RWPE2 (cell line): ENCODE measurements at regions not wholly inside any gene's neighbourhood (a gene's known extent, or its start where the extent isn't known, plus 50 kb on each side); places are given as distances from the start of the nearest gene placed in this dataset.
A peak's percentile ranks its signal among the peaks of the same experiment; 100 is the strongest.

ENCODE experiments used
- ATAC-seq: fragments of 200-7000 bp; cut with Tn5 transposase; 3 replicates; pipeline ENCODE4 v1.9.1; 2021; ENCODE audit warnings: low read depth
- DNase-seq: peaks from one replicate; pipeline ENCODE4 v3.0.0-alpha.2; 2020; ENCODE audit warnings: low spot score
- H3K27ac ChIP-seq: fragments of 450-650 bp; 2 replicates; pipeline ENCODE4 v1.5.1; 2017; ENCODE audit warnings: mild to moderate bottlenecking; ENCODE audit not compliant: poor library complexity, severe bottlenecking
- H3K27me3 ChIP-seq: fragments of 250-450 bp; sonication (Bioruptor Pico); 2 replicates; pipeline ENCODE4 v1.5.1; 2021; ENCODE audit warnings: mild to moderate bottlenecking, moderate library complexity; ENCODE audit not compliant: insufficient read depth, poor library complexity, severe bottlenecking
- H3K36me3 ChIP-seq: fragments of 250-450 bp; sonication (Bioruptor Pico); 2 replicates; pipeline ENCODE4 v1.5.1; 2020; ENCODE audit warnings: low read depth, mild to moderate bottlenecking, moderate library complexity
- H3K4me1 ChIP-seq: fragments of 250-450 bp; sonication (Bioruptor Pico); 2 replicates; pipeline ENCODE4 v1.5.1; 2021; ENCODE audit warnings: mild to moderate bottlenecking, moderate library complexity; ENCODE audit not compliant: insufficient read depth, poor library complexity, severe bottlenecking
- H3K4me3 ChIP-seq: fragments of 250-450 bp; sonication (Bioruptor Pico); 2 replicates; pipeline ENCODE4 v1.5.1; 2021; ENCODE audit warnings: mild to moderate bottlenecking, moderate library complexity; ENCODE audit not compliant: severe bottlenecking
- H3K9me3 ChIP-seq: fragments of 250-450 bp; sonication (Bioruptor Pico); 2 replicates; pipeline ENCODE4 v1.5.1; 2021; ENCODE audit warnings: mild to moderate bottlenecking, moderate library complexity; ENCODE audit not compliant: severe bottlenecking
- CTCF ChIP-seq: fragments of 450-650 bp; IDR thresholded peaks from one replicate; pipeline ENCODE4 v1.5.1; 2017; ENCODE audit warnings: mild to moderate bottlenecking, moderate library complexity; ENCODE audit not compliant: poor library complexity, severe bottlenecking

- Histone ChIP-seq H3K27ac (no peak overlapping the region), H3K4me3 (no peak overlapping the region), H3K9me3 (no peaks in the 10 kb centered on the region), H3K4me1 (no peaks in the 10 kb centered on the region), H3K27me3 (no peaks in the 10 kb centered on the region), H3K36me3 (no peaks in the 10 kb centered on the region)
- DNase-seq = no peak
- no peak for TF ChIP-seq CTCF
- ATAC-seq = no peak
Observed at GRCh38 chr20:7765221-7765620, 175.0 kb downstream of the HAO1 start.

GRCh38 chr20:7770046-7770445 is 170.2 kb downstream of the HAO1 start:
- Histone ChIP-seq H3K36me3 (no peaks in the 10 kb centered on the region), H3K27ac (no peak overlapping the region), H3K27me3 (no peaks in the 10 kb centered on the region), H3K4me1 (peaks cover 17% of the 10 kb centered on the region), H3K4me3 (no peak overlapping the region), H3K9me3 (no peaks in the 10 kb centered on the region)
- DNase-seq = no peak
- no peak for TF ChIP-seq CTCF
- no peak for ATAC-seq

GRCh38 chr20:7770578-7770977 is 169.7 kb downstream of the HAO1 start:
- DNase-seq (no peak), ATAC-seq (no peak)
- Histone ChIP-seq H3K36me3 (no peaks in the 10 kb centered on the region), H3K9me3 (no peaks in the 10 kb centered on the region), H3K27ac (peak overlapping the region; percentile 13), H3K4me1 (peaks cover 17% of the 10 kb centered on the region), H3K27me3 (no peaks in the 10 kb centered on the region), H3K4me3 (no peak overlapping the region)
- no peak for TF ChIP-seq CTCF

GRCh38 chr20:7772371-7772770 is 167.9 kb downstream of the HAO1 start:
- Histone ChIP-seq H3K27ac (peak overlapping the region; percentile 15), H3K27me3 (no peaks in the 10 kb centered on the region), H3K9me3 (no peaks in the 10 kb centered on the region), H3K36me3 (no peaks in the 10 kb centered on the region), H3K4me3 (no peak overlapping the region), H3K4me1 (peaks cover 17% of the 10 kb centered on the region)
- peak; percentile 64 for DNase-seq
- peak; percentile 93 for ATAC-seq
- TF ChIP-seq CTCF = no peak

GRCh38 chr20:7773511-7773910 is 166.7 kb downstream of the HAO1 start:
- H3K4me3 ChIP-seq = no peak overlapping the region
- H3K4me1 ChIP-seq = peaks cover 17% of the 10 kb centered on the region
- ATAC-seq (no peak), DNase-seq (no peak)
- no peak for TF ChIP-seq CTCF
- no peaks in the 10 kb centered on the region for H3K27me3 ChIP-seq
- H3K27ac ChIP-seq = peak overlapping the region; percentile 15
- no peaks in the 10 kb centered on the region for H3K9me3 ChIP-seq
- H3K36me3 ChIP-seq = no peaks in the 10 kb centered on the region
